HEK293 (cell line): ENCODE measurements at regions not wholly inside any gene's neighbourhood (a gene's known extent, or its start where the extent isn't known, plus 50 kb on each side); places are given as distances from the start of the nearest gene placed in this dataset.

Source experiments
- CTCF ChIA-PET: fragments of 350-600 bp; formaldehyde crosslinking; extraction: SDS; loops from one replicate; lab custom pipeline; 2021; ENCODE audit warnings: antibody characterized with exemption; lab: Yijun Ruan, JAX
- POLR2A ChIA-PET: fragments of 300-600 bp; formaldehyde crosslinking; extraction: SDS; loops from one replicate; lab custom pipeline; 2020; ENCODE audit warnings: antibody characterized with exemption, inconsistent platforms; lab: Yijun Ruan, JAX
- H3K27ac ChIP-seq: fragments of 200-500 bp; sonication (Bioruptor generic); 2 replicates; pipeline ENCODE4 v1.5.1; 2014; ENCODE audit warnings: low read depth, low read length, control low read depth, inconsistent platforms; ENCODE audit errors: extremely low read depth
- H3K36me3 ChIP-seq, 2 experiments: fragments of 200-500 bp in 1 of 2; sonication (Bioruptor generic) in 1 of 2; 1 replicate in 1 of 2; 2 replicates in 1 of 2; pipeline ENCODE4 v1.5.1; 2014 to 2017; ENCODE audit warnings: inconsistent platforms in 2 of 2, low read length in 2 of 2; ENCODE audit not compliant: control insufficient read depth in 2 of 2, insufficient read depth in 1 of 2
- H3K4me1 ChIP-seq: fragments of 200-500 bp; sonication (Bioruptor generic); 2 replicates; pipeline ENCODE4 v1.5.1; 2014; ENCODE audit warnings: mild to moderate bottlenecking, low read length, inconsistent platforms; ENCODE audit not compliant: control insufficient read depth, insufficient read depth
- H3K4me3 ChIP-seq: 2 replicates; pipeline ENCODE4 v1.5.1; 2011; ENCODE audit warnings: low read depth, mild to moderate bottlenecking, control low read depth, low read length, moderate library complexity
- H3K9me3 ChIP-seq: fragments of 200-500 bp; sonication (Bioruptor generic); 2 replicates; pipeline ENCODE4 v1.5.1; 2014; ENCODE audit warnings: low read depth, low read length, inconsistent platforms; ENCODE audit not compliant: control insufficient read depth, insufficient read depth
- FEZF1 ChIP-seq: fragments of 450-650 bp; formaldehyde crosslinking; IDR thresholded peaks from 2 replicates; pipeline ENCODE4 v1.5.1; 2016; ENCODE audit warnings: missing biosample characterization, missing genetic modification characterization
- HOXC10 ChIP-seq: sonication (generic); formaldehyde crosslinking; IDR thresholded peaks from 2 replicates; pipeline ENCODE4 v1.8.1; 2023; ENCODE audit warnings: mild to moderate bottlenecking, missing genetic modification reagents
- YY1 ChIP-seq: fragments of 450-650 bp; formaldehyde crosslinking; IDR thresholded peaks from 2 replicates; pipeline ENCODE4 v1.5.1; 2018; ENCODE audit warnings: missing biosample characterization, missing genetic modification characterization
- ZBTB17 ChIP-seq: fragments of 450-650 bp; formaldehyde crosslinking; IDR thresholded peaks from 2 replicates; pipeline ENCODE4 v1.5.1; 2016; ENCODE audit warnings: missing biosample characterization, missing genetic modification characterization
- ZBTB21 ChIP-seq: fragments of 450-650 bp; formaldehyde crosslinking; IDR thresholded peaks from 2 replicates; pipeline ENCODE4 v1.5.1; 2017; ENCODE audit warnings: missing biosample characterization, missing genetic modification characterization
- ZNF114 ChIP-seq: fragments of 450-650 bp; formaldehyde crosslinking; IDR thresholded peaks from 2 replicates; pipeline ENCODE4 v1.5.0; 2017; ENCODE audit warnings: missing biosample characterization, missing genetic modification characterization
- ZNF155 ChIP-seq: fragments of 450-650 bp; formaldehyde crosslinking; IDR thresholded peaks from 2 replicates; pipeline ENCODE4 v1.5.1; 2016; ENCODE audit warnings: missing biosample characterization, missing genetic modification characterization
- ZNF157 ChIP-seq: fragments of 450-650 bp; formaldehyde crosslinking; IDR thresholded peaks from 2 replicates; pipeline ENCODE4 v1.5.1; 2016; ENCODE audit warnings: missing biosample characterization, missing genetic modification characterization
- ZNF19 ChIP-seq: fragments of 450-650 bp; formaldehyde crosslinking; IDR thresholded peaks from 2 replicates; pipeline ENCODE4; 2016; ENCODE audit warnings: missing biosample characterization, missing genetic modification characterization, low read depth
- ZNF211 ChIP-seq: fragments of 450-650 bp; formaldehyde crosslinking; IDR thresholded peaks from 2 replicates; pipeline ENCODE4 v1.5.1; 2016; ENCODE audit warnings: low read depth, missing biosample characterization, missing genetic modification characterization
- ZNF266 ChIP-seq: fragments of 450-650 bp; formaldehyde crosslinking; IDR thresholded peaks from 2 replicates; pipeline ENCODE4 v1.5.1; 2016; ENCODE audit warnings: missing biosample characterization, missing genetic modification characterization, low read depth
- ZNF274 ChIP-seq, 2 experiments: fragments of 200-500 bp in 1 of 2; fragments of 450-650 bp in 1 of 2; sonication (Bioruptor generic) in 1 of 2; formaldehyde crosslinking in 1 of 2; IDR thresholded peaks; 2 replicates each; pipeline versions ENCODE4 v1.5.1 to v1.6.1; 2014 to 2016; ENCODE audit warnings: borderline replicate concordance in 1 of 2, inconsistent platforms in 1 of 2, low read length in 1 of 2, missing biosample characterization in 1 of 2, missing genetic modification characterization in 1 of 2
- ZNF366 ChIP-seq: fragments of 450-650 bp; formaldehyde crosslinking; conservative IDR thresholded peaks from 2 replicates; pipeline ENCODE4 v1.5.1; 2016; ENCODE audit warnings: missing biosample characterization, missing genetic modification characterization
- ZNF404 ChIP-seq: fragments of 450-650 bp; formaldehyde crosslinking; IDR thresholded peaks from 2 replicates; pipeline ENCODE4 v1.5.1; 2017; ENCODE audit warnings: missing biosample characterization, missing genetic modification characterization
- ZNF423 ChIP-seq: fragments of 450-650 bp; formaldehyde crosslinking; IDR thresholded peaks from 2 replicates; pipeline ENCODE4 v1.5.1; 2016; ENCODE audit warnings: missing biosample characterization, missing genetic modification characterization
- ZNF544 ChIP-seq: fragments of 450-650 bp; formaldehyde crosslinking; IDR thresholded peaks from 2 replicates; pipeline ENCODE4 v1.5.0; 2017; ENCODE audit warnings: missing biosample characterization, missing genetic modification characterization
- ZNF548 ChIP-seq: fragments of 450-650 bp; formaldehyde crosslinking; IDR thresholded peaks from 2 replicates; pipeline ENCODE4 v1.5.1; 2016; ENCODE audit warnings: missing biosample characterization, missing genetic modification characterization
- ZNF623 ChIP-seq: fragments of 450-650 bp; formaldehyde crosslinking; IDR thresholded peaks from 2 replicates; pipeline ENCODE4 v1.5.1; 2016; ENCODE audit warnings: missing biosample characterization, missing genetic modification characterization
- ZNF670 ChIP-seq: fragments of 450-650 bp; formaldehyde crosslinking; IDR thresholded peaks from 2 replicates; pipeline ENCODE4 v1.5.1; 2016; ENCODE audit warnings: missing biosample characterization, missing genetic modification characterization, low read depth
- ZNF707 ChIP-seq: fragments of 450-650 bp; formaldehyde crosslinking; IDR thresholded peaks from 2 replicates; pipeline ENCODE4 v1.5.1; 2016; ENCODE audit warnings: missing biosample characterization, missing genetic modification characterization
- ZNF768 ChIP-seq: fragments of 450-650 bp; formaldehyde crosslinking; IDR thresholded peaks from 2 replicates; pipeline ENCODE4 v1.5.1; 2018; ENCODE audit warnings: missing biosample characterization, mild to moderate bottlenecking, missing genetic modification characterization
- ZNF830 ChIP-seq: fragments of 450-650 bp; IDR thresholded peaks from 2 replicates; pipeline ENCODE4 v1.5.0; 2018; ENCODE audit warnings: missing biosample characterization, missing genetic modification characterization, low read depth, mild to moderate bottlenecking, moderate library complexity
- ZNF843 ChIP-seq: fragments of 450-650 bp; formaldehyde crosslinking; IDR thresholded peaks from 2 replicates; pipeline ENCODE4 v1.5.1; 2016; ENCODE audit warnings: missing biosample characterization, missing genetic modification characterization
- ZXDB ChIP-seq: fragments of 450-650 bp; formaldehyde crosslinking; IDR thresholded peaks from 2 replicates; pipeline ENCODE4 v1.5.1; 2016; ENCODE audit warnings: missing biosample characterization, missing genetic modification characterization
- TF ChIP-seq, protein P1 (sequence below): fragments of 450-650 bp; formaldehyde crosslinking; IDR thresholded peaks from 2 replicates; pipeline ENCODE4 v1.5.1; 2016; ENCODE audit warnings: missing biosample characterization, missing genetic modification characterization
- TF ChIP-seq, protein P2 (sequence below): fragments of 450-650 bp; formaldehyde crosslinking; IDR thresholded peaks from 2 replicates; pipeline ENCODE4 v1.5.1; 2016; ENCODE audit warnings: missing biosample characterization, missing genetic modification characterization
- TF ChIP-seq, protein P3 (sequence below): fragments of 450-650 bp; formaldehyde crosslinking; IDR thresholded peaks from 2 replicates; pipeline ENCODE4 v1.5.1; 2016; ENCODE audit warnings: missing biosample characterization, missing genetic modification characterization

DNA sequence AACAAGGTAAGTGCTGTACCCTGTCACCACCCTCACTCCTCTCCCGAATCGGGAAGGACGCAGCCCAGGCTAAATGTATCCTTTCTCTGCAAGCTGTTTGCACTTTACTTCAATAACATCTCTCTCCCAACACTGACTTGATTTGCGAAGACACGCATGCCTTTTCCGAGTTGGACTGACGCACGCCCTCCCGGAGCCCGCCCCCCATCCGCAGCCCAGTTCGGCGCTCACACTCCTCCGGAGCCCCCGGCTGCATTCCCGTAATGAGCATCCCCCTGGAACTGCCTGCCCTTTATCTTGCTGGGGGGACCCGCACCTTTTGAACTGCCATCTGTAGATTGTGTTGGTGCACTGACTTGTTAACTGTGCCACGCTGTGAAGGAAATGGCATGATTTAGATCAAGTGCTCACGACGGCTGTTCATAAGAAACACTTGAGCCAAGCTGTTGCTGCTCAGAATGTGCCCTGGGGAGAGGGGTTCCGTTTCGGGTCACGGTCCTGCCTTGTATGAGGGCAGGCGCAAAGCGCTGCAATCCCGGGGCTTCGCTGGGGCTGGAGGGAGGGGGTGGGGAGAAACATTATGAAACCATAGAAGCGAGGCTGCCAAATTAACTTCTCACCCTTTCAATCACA is 176.6 kb upstream of the CDKN3 start:
- ChIA-PET POLR2A (no interaction called here), CTCF (interaction anchor here (1.8 kb wide), 1 partner anchor 45 kb away, joined by 4 read pairs; no protein-coding TSS in a partner anchor)
- no peaks in the 10 kb centered on the region for H3K9me3 ChIP-seq
- H3K4me3 ChIP-seq = no peak overlapping the region
- no peaks in the 10 kb centered on the region for H3K36me3 ChIP-seq
- peaks cover 3% of the 10 kb centered on the region; the same call in 1 of the 2 replicates for H3K4me1 ChIP-seq
- H3K27ac ChIP-seq = no peak overlapping the region
- no peak for TF ChIP-seq ZNF623
- no peak for TF ChIP-seq ZXDB (tag by site-specific recombination)
- TF ChIP-seq ZNF274 (IDR thresholded peaks at IDR 0.05; ENCODE audit: low read length) = no peak
- TF ChIP-seq ZNF274 (tag by site-specific recombination; IDR thresholded peaks at IDR 0.05; ENCODE audit: borderline replicate concordance) = no peak
- TF ChIP-seq ZNF157 (tag by site-specific recombination) = no peak
- no peak for TF ChIP-seq ZNF155 (tag by site-specific recombination)
- TF ChIP-seq ZNF19 (tag by site-specific recombination) = no peak
- TF ChIP-seq, protein P1, sequence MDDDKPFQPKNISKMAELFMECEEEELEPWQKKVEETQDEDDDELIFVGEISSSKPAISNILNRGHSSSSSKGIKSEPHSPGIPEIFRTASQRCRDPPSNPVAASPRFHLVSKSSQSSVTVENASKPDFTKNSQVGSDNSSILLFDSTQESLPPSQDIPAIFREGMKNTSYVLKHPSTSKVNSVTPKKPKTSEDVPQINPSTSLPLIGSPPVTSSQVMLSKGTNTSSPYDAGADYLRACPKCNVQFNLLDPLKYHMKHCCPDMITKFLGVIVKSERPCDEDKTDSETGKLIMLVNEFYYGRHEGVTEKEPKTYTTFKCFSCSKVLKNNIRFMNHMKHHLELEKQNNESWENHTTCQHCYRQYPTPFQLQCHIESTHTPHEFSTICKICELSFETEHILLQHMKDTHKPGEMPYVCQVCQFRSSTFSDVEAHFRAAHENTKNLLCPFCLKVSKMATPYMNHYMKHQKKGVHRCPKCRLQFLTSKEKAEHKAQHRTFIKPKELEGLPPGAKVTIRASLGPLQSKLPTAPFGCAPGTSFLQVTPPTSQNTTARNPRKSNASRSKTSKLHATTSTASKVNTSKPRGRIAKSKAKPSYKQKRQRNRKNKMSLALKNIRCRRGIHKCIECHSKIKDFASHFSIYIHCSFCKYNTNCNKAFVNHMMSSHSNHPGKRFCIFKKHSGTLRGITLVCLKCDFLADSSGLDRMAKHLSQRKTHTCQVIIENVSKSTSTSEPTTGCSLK = no peak

DNA sequence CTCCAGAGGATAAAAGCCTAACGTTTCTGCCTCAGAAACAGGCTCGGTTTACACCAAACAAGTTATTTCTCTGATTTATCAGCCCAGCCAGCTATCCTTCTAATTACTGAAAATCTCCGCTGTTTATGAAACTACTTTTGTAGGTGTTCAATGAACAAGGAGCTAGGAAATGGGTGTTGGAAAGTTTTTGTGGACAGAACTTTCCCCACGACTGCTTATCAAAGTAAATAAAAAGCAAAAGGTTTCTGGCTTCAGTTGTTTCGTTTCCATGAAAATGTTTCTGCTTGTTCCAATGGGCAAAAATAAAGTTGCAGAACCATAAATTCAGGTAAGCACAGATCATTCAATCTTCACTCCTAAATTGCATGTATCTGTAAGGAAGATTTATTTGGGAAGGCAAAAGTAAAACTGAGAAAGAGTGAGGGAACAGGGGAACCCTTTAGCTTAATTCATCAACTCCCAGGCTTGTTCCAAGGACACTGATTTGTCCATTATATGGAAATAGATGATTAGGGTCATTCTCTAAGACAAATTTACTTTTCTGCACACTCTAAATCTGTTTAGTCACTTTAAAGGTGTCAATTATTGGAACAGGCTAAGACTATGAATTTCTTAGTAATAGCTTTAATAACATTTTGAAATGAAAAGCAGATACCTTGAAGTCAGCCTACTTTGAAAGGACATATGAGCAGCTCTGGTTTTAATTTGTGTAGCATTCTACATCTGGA is 175.9 kb upstream of the CDKN3 start:
- Histone ChIP-seq H3K9me3 (no peaks in the 10 kb centered on the region), H3K4me1 (peaks cover 8% of the 10 kb centered on the region; the same call in 1 of the 2 replicates), H3K4me3 (no peak overlapping the region), H3K36me3 (no peaks in the 10 kb centered on the region), H3K27ac (no peak overlapping the region)
- ChIA-PET POLR2A (no interaction called here), CTCF (no interaction called here)
- TF ChIP-seq ZNF548 (tag by site-specific recombination) = no peak
- no peak for TF ChIP-seq ZNF843
- TF ChIP-seq ZBTB21 (tag by site-specific recombination) = no peak
- TF ChIP-seq ZNF707 = no peak
- TF ChIP-seq ZNF211 (tag by site-specific recombination) = no peak
- TF ChIP-seq ZNF830 (tag by site-specific recombination) = no peak
- TF ChIP-seq, protein P2, sequence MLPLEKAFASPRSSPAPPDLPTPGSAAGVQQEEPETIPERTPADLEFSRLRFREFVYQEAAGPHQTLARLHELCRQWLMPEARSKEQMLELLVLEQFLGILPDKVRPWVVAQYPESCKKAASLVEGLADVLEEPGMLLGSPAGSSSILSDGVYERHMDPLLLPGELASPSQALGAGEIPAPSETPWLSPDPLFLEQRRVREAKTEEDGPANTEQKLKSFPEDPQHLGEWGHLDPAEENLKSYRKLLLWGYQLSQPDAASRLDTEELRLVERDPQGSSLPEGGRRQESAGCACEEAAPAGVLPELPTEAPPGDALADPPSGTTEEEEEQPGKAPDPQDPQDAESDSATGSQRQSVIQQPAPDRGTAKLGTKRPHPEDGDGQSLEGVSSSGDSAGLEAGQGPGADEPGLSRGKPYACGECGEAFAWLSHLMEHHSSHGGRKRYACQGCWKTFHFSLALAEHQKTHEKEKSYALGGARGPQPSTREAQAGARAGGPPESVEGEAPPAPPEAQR (tag by site-specific recombination) = no peak
- TF ChIP-seq ZNF155 (tag by site-specific recombination) = no peak

DNA sequence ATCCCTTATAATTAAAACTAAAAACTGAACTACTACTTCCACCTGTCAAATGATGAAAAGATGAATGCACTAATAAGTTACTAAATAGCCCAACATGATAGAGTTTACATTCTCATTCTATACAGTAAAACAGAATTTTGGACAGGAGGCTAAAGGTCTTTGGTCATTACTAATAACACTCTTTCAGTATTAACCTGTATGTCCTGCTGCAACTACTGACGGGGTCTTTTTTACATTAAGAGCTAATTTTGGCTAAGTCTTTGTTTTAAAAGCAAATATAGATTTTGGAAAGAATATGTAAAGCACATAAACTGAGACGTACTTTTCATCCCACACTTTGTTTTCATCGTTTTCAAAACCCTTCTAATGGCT is 175.4 kb upstream of the CDKN3 start:
- Histone ChIP-seq H3K4me1 (peaks cover 8% of the 10 kb centered on the region; the same call in 1 of the 2 replicates), H3K27ac (no peak overlapping the region), H3K36me3 (no peaks in the 10 kb centered on the region), H3K4me3 (no peak overlapping the region), H3K9me3 (no peaks in the 10 kb centered on the region)
- CTCF ChIA-PET = interaction anchor here (0.6 kb wide), 1 partner anchor 107 kb away, joined by 3 read pairs; no protein-coding TSS in a partner anchor
- POLR2A ChIA-PET = no interaction called here
- TF ChIP-seq ZBTB17 = no peak
- TF ChIP-seq, protein P3, sequence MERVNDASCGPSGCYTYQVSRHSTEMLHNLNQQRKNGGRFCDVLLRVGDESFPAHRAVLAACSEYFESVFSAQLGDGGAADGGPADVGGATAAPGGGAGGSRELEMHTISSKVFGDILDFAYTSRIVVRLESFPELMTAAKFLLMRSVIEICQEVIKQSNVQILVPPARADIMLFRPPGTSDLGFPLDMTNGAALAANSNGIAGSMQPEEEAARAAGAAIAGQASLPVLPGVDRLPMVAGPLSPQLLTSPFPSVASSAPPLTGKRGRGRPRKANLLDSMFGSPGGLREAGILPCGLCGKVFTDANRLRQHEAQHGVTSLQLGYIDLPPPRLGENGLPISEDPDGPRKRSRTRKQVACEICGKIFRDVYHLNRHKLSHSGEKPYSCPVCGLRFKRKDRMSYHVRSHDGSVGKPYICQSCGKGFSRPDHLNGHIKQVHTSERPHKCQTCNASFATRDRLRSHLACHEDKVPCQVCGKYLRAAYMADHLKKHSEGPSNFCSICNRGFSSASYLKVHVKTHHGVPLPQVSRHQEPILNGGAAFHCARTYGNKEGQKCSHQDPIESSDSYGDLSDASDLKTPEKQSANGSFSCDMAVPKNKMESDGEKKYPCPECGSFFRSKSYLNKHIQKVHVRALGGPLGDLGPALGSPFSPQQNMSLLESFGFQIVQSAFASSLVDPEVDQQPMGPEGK (tag by site-specific recombination) = no peak
- no peak for TF ChIP-seq FEZF1 (tag by site-specific recombination)
- TF ChIP-seq HOXC10 = no peak
- TF ChIP-seq ZNF768 (tag by site-specific recombination) = no peak
- TF ChIP-seq ZNF266 (tag by site-specific recombination) = no peak
- no peak for TF ChIP-seq YY1 (tag by site-specific recombination)
- TF ChIP-seq ZNF423 = no peak
- no peak for TF ChIP-seq ZNF544 (tag by site-specific recombination)
- TF ChIP-seq ZNF404 = no peak
- no peak for TF ChIP-seq ZNF670 (tag by site-specific recombination)
- no peak for TF ChIP-seq ZNF366 (tag by site-specific recombination)
- TF ChIP-seq ZNF114 (tag by site-specific recombination) = no peak
